ENCODE measurements at regions not wholly inside any gene's neighbourhood (a gene's known extent, or its start where the extent isn't known, plus 50 kb on each side); places are given as distances from the start of the nearest gene placed in this dataset.

- H3K4me1 ChIP-seq (ENCODE audit: control insufficient read depth in 4 of 4, insufficient read depth in 4 of 4, low read length in 3 of 4): no peaks in the 10 kb centered on the region
- H3K9me3 ChIP-seq (ENCODE audit: control insufficient read depth in 4 of 4, low read length in 3 of 4): no peaks in the 10 kb centered on the region
- no peaks in the 10 kb centered on the region for H3K27me3 ChIP-seq (ENCODE audit: control insufficient read depth in 4 of 4, insufficient read depth in 4 of 4, low read length in 3 of 4)
- no peak overlapping the region for H3K27ac ChIP-seq (ENCODE audit: low read depth in 1 of 2, low read length in 2 of 2)
- TF ChIP-seq RAD21 (IDR thresholded peaks at IDR 0.05) (no peak), EGR1 (IDR thresholded peaks at IDR 0.05; ENCODE audit: low read depth in 2 of 2) (no peak), YY1 (IDR thresholded peaks at IDR 0.05) (no peak), HNF4A (conservative IDR thresholded peaks at IDR 0.05) (no peak), GABPA (IDR thresholded peaks at IDR 0.05 in 1 of 2, conservative IDR thresholded peaks at IDR 0.05 in 1 of 2) (no peak), FOXA1 (IDR thresholded peaks at IDR 0.05) (no peak), JUND (IDR thresholded peaks at IDR 0.05) (no peak), ATF3 (IDR thresholded peaks at IDR 0.05) (no peak), RXRA (IDR thresholded peaks at IDR 0.05) (no peak), NR2F2 (IDR thresholded peaks at IDR 0.05) (no peak), HNF4G (IDR thresholded peaks at IDR 0.05) (no peak), FOXA2 (IDR thresholded peaks at IDR 0.05) (no peak), SP1 (IDR thresholded peaks at IDR 0.05) (no peak), TAF1 (conservative IDR thresholded peaks at IDR 0.05) (no peak)
- TF ChIP-seq, protein P1, sequence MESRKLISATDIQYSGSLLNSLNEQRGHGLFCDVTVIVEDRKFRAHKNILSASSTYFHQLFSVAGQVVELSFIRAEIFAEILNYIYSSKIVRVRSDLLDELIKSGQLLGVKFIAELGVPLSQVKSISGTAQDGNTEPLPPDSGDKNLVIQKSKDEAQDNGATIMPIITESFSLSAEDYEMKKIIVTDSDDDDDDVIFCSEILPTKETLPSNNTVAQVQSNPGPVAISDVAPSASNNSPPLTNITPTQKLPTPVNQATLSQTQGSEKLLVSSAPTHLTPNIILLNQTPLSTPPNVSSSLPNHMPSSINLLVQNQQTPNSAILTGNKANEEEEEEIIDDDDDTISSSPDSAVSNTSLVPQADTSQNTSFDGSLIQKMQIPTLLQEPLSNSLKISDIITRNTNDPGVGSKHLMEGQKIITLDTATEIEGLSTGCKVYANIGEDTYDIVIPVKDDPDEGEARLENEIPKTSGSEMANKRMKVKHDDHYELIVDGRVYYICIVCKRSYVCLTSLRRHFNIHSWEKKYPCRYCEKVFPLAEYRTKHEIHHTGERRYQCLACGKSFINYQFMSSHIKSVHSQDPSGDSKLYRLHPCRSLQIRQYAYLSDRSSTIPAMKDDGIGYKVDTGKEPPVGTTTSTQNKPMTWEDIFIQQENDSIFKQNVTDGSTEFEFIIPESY (IDR thresholded peaks at IDR 0.05): no peak
- TF ChIP-seq, protein P2, sequence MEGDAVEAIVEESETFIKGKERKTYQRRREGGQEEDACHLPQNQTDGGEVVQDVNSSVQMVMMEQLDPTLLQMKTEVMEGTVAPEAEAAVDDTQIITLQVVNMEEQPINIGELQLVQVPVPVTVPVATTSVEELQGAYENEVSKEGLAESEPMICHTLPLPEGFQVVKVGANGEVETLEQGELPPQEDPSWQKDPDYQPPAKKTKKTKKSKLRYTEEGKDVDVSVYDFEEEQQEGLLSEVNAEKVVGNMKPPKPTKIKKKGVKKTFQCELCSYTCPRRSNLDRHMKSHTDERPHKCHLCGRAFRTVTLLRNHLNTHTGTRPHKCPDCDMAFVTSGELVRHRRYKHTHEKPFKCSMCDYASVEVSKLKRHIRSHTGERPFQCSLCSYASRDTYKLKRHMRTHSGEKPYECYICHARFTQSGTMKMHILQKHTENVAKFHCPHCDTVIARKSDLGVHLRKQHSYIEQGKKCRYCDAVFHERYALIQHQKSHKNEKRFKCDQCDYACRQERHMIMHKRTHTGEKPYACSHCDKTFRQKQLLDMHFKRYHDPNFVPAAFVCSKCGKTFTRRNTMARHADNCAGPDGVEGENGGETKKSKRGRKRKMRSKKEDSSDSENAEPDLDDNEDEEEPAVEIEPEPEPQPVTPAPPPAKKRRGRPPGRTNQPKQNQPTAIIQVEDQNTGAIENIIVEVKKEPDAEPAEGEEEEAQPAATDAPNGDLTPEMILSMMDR (IDR thresholded peaks at IDR 0.05; ENCODE audit: low read depth, low read length, missing input control): no peak
- TF ChIP-seq, protein P3, sequence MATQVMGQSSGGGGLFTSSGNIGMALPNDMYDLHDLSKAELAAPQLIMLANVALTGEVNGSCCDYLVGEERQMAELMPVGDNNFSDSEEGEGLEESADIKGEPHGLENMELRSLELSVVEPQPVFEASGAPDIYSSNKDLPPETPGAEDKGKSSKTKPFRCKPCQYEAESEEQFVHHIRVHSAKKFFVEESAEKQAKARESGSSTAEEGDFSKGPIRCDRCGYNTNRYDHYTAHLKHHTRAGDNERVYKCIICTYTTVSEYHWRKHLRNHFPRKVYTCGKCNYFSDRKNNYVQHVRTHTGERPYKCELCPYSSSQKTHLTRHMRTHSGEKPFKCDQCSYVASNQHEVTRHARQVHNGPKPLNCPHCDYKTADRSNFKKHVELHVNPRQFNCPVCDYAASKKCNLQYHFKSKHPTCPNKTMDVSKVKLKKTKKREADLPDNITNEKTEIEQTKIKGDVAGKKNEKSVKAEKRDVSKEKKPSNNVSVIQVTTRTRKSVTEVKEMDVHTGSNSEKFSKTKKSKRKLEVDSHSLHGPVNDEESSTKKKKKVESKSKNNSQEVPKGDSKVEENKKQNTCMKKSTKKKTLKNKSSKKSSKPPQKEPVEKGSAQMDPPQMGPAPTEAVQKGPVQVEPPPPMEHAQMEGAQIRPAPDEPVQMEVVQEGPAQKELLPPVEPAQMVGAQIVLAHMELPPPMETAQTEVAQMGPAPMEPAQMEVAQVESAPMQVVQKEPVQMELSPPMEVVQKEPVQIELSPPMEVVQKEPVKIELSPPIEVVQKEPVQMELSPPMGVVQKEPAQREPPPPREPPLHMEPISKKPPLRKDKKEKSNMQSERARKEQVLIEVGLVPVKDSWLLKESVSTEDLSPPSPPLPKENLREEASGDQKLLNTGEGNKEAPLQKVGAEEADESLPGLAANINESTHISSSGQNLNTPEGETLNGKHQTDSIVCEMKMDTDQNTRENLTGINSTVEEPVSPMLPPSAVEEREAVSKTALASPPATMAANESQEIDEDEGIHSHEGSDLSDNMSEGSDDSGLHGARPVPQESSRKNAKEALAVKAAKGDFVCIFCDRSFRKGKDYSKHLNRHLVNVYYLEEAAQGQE (IDR thresholded peaks at IDR 0.05): no peak
- TF ChIP-seq, protein P4, sequence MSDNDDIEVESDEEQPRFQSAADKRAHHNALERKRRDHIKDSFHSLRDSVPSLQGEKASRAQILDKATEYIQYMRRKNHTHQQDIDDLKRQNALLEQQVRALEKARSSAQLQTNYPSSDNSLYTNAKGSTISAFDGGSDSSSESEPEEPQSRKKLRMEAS (IDR thresholded peaks at IDR 0.05): no peak
- H3K36me3 ChIP-seq (ENCODE audit: control insufficient read depth in 4 of 4, insufficient read depth in 3 of 4, low read depth in 1 of 4, low read length in 3 of 4): no peaks in the 10 kb centered on the region
- no peak for DNase-seq (ENCODE audit: low spot score)
- no peak overlapping the region for H3K9ac ChIP-seq (ENCODE audit: low read depth in 1 of 2, low read length in 2 of 2)
- no peak overlapping the region for H3K4me3 ChIP-seq (ENCODE audit: low read depth in 1 of 3, low read length in 3 of 3)
- 87% methylated on average over 6 of the region's 6 CpGs for WGBS
These were observed 405.5 kb upstream of the SHH start for GRCh38 chr7:156217803-156218202.
